GM19397 (cell line): ENCODE measurements at regions not wholly inside any gene's neighbourhood (a gene's known extent, or its start where the extent isn't known, plus 50 kb on each side); places are given as distances from the start of the nearest gene placed in this dataset.

ENCODE experiments used
- ATAC-seq: cut with Tn5 transposase; IDR thresholded peaks from one replicate; pipeline ENCODE4 v1.9.1; 2021; ENCODE audit warnings: mild to moderate bottlenecking, moderate library complexity; ENCODE audit not compliant: unreplicated experiment

- no peak for ATAC-seq
Measured at GRCh38 chr5:154107010-154107409, 68.2 kb downstream of the MFAP3 start.

GRCh38 chr5:154107756-154108155, 69.0 kb downstream of the MFAP3 start:
- no peak for ATAC-seq

- no peak for ATAC-seq
Measured at GRCh38 chr5:154109416-154110106, 70.8 kb downstream of the MFAP3 start.

GRCh38 chr5:154110107-154110453, 71.3 kb downstream of the MFAP3 start:
- no peak for ATAC-seq

GRCh38 chr5:154110716-154111115, 71.9 kb downstream of the MFAP3 start:
- no peak for ATAC-seq

- no peak for ATAC-seq
Measured at GRCh38 chr5:154111214-154111613, 72.4 kb downstream of the MFAP3 start.

GRCh38 chr5:154112255-154112654, 73.5 kb downstream of the MFAP3 start:
- peak; percentile 62 for ATAC-seq

GRCh38 chr5:154115291-154115690, 75.2 kb upstream of the GALNT10 start:
- ATAC-seq, result no peak

- no peak for ATAC-seq
Measured at GRCh38 chr5:154117050-154117449, 73.5 kb upstream of the GALNT10 start.

GRCh38 chr5:154117930-154118329, 72.6 kb upstream of the GALNT10 start:
- no peak for ATAC-seq

GRCh38 chr5:154118385-154118784, 72.1 kb upstream of the GALNT10 start:
- no peak for ATAC-seq

GRCh38 chr5:154118893-154119336, 71.6 kb upstream of the GALNT10 start:
- no peak for ATAC-seq

- ATAC-seq, result no peak
Measured at GRCh38 chr5:154129013-154129412, 61.5 kb upstream of the GALNT10 start.

GRCh38 chr5:154129921-154130320, 60.6 kb upstream of the GALNT10 start:
- ATAC-seq, result no peak

- ATAC-seq, result no peak
Measured at GRCh38 chr5:154131817-154132216, 58.7 kb upstream of the GALNT10 start.

- no peak for ATAC-seq
Measured at GRCh38 chr5:154132718-154133307, 57.7 kb upstream of the GALNT10 start.

GRCh38 chr5:154133591-154133990, 56.9 kb upstream of the GALNT10 start:
- ATAC-seq, result no peak

- no peak for ATAC-seq
Measured at GRCh38 chr5:154134499-154134898, 56.0 kb upstream of the GALNT10 start.

- no peak for ATAC-seq
Measured at GRCh38 chr5:154135125-154135817, 55.3 kb upstream of the GALNT10 start.

GRCh38 chr5:154136141-154136540, 54.4 kb upstream of the GALNT10 start:
- no peak for ATAC-seq

- ATAC-seq, result no peak
Measured at GRCh38 chr5:154138701-154139100, 51.8 kb upstream of the GALNT10 start.

- ATAC-seq, result no peak
Measured at GRCh38 chr5:154140381-154140780, 50.2 kb upstream of the GALNT10 start.
